ENCODE measurements at regions not wholly inside any gene's neighbourhood (a gene's known extent, or its start where the extent isn't known, plus 50 kb on each side); places are given as distances from the start of the nearest gene placed in this dataset.

DNA sequence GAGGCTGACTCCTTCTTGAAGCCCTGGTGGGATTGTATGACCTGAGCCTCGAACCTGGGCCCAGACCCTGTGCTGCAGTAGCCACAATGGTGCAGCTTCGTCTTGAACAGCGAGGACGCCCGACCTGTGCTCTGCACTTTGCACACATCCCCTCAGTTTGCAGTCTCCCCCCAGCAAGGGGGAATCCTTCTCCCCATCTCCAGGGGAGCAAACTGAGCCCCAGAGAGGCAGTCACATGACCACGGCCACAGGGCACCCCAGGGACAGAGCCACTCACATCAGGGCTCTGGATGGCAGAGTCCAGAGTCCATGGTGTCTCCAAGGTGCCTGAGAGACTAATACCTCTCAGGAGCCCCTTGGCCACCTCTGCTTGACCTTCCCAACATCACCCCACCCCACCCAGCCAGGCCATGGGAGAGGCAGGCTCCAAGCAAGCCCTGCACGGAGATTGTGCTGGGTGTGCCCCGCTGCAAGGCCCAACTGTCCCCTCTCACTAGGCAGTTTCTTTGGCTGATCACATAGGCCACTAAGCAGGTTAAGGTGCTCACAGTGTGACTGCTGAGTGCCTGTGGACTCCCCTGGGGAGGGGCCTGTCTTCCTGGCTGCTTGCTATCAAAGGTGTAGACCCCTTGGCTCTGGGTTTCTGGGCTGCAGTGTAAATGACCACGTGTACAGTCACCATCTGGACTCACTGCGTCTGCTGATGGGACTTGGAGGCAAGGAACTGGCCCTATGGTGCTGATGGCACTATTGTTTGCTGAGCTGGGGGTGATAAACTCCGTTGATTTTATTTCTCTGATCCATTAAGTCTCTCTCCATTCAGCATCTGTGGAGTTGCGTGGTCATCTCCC lies 398.1 kb downstream of the MATN1 start:
- H3K36me3 ChIP-seq (ENCODE audit: control insufficient read depth in 1 of 2, insufficient read depth in 2 of 2, low read length in 2 of 2) = no peaks in the 10 kb centered on the region
- H3K4me1 ChIP-seq (ENCODE audit: control insufficient read depth in 1 of 2, insufficient read depth in 2 of 2, low read length in 2 of 2) = no peaks in the 10 kb centered on the region
- H3K9me3 ChIP-seq (ENCODE audit: control insufficient read depth in 1 of 2, low read length in 2 of 2) = no peaks in the 10 kb centered on the region
- no peak overlapping the region for H3K27ac ChIP-seq (ENCODE audit: low read depth, low read length)
- no peaks in the 10 kb centered on the region for H3K27me3 ChIP-seq (ENCODE audit: control insufficient read depth in 1 of 2, insufficient read depth in 2 of 2, low read length in 2 of 2)
- no peak overlapping the region for H3K4me3 ChIP-seq (ENCODE audit: low read depth in 1 of 2, low read length in 2 of 2)
- H3K9ac ChIP-seq (ENCODE audit: low read depth in 1 of 2, low read length in 2 of 2) = no peak overlapping the region

DNA sequence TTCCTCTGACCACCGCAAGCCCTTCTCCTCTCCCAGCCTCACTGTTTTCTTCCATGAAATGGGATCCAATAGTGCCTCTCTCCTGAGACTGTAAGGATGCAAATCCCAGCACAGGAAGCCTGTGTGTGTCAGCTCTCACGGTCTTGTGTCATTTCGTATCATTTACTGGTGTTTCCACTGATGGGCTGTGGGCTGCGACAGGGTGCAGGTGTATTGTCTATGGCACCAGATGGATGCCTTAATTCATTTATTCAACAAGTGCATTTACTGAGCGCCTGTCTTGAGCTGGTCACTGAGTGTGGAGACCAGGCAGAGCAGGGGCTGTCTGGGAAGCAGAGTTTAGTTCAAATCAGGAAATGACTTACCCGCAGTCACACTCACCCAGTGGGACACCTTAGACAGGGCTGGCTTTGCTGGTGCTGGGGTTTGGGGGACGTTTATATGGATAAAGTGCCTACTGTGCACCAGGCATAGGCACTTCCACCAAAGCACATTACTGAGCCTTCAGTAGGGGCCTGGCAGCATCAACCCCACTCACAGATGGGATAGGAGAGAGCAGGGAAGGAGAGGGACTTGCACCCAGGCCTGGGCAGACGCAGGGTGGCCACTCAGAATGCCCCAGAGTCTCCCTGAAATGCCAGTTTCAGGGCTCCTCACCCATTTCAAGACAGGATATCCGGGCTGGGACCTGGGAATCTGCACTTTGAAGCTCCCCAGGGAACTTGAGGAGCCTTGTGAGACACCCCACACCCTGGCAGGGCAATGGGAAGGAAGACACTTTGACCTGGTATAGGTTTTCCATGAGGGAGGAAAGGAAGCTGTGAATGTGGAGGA lies 398.9 kb downstream of the MATN1 start:
- Histone ChIP-seq H3K36me3 (ENCODE audit: control insufficient read depth in 1 of 2, insufficient read depth in 2 of 2, low read length in 2 of 2) (no peaks in the 10 kb centered on the region), H3K9me3 (ENCODE audit: control insufficient read depth in 1 of 2, low read length in 2 of 2) (no peaks in the 10 kb centered on the region), H3K4me1 (ENCODE audit: control insufficient read depth in 1 of 2, insufficient read depth in 2 of 2, low read length in 2 of 2) (no peaks in the 10 kb centered on the region), H3K4me3 (ENCODE audit: low read depth in 1 of 2, low read length in 2 of 2) (no peak overlapping the region), H3K27me3 (ENCODE audit: control insufficient read depth in 1 of 2, insufficient read depth in 2 of 2, low read length in 2 of 2) (no peaks in the 10 kb centered on the region), H3K27ac (ENCODE audit: low read depth, low read length) (no peak overlapping the region), H3K9ac (ENCODE audit: low read depth in 1 of 2, low read length in 2 of 2) (no peak overlapping the region)

DNA sequence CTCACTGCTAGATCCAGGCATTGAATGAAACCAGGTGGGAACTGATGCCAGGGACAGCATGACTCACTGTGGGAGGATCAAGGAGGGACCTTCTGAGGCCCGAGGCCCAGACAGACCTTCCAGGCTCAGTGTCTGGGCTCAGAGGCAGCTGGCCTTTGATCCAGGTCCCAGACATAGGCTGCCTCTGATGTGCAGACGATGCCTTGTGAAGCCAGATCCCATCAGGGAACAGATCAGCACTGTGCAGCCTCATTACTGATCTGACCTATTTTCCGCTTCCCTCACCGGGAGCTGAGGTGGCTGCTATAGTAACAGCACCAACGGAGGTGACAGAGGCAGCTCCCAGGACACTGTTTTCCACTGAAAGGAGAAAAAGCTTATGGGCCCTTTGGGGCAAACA lies 399.5 kb downstream of the MATN1 start:
- Histone ChIP-seq H3K9ac (ENCODE audit: low read depth in 1 of 2, low read length in 2 of 2) (no peak overlapping the region), H3K9me3 (ENCODE audit: control insufficient read depth in 1 of 2, low read length in 2 of 2) (no peaks in the 10 kb centered on the region), H3K36me3 (ENCODE audit: control insufficient read depth in 1 of 2, insufficient read depth in 2 of 2, low read length in 2 of 2) (no peaks in the 10 kb centered on the region), H3K27me3 (ENCODE audit: control insufficient read depth in 1 of 2, insufficient read depth in 2 of 2, low read length in 2 of 2) (no peaks in the 10 kb centered on the region), H3K4me3 (ENCODE audit: low read depth in 1 of 2, low read length in 2 of 2) (no peak overlapping the region), H3K4me1 (ENCODE audit: control insufficient read depth in 1 of 2, insufficient read depth in 2 of 2, low read length in 2 of 2) (no peaks in the 10 kb centered on the region), H3K27ac (ENCODE audit: low read depth, low read length) (no peak overlapping the region)

DNA sequence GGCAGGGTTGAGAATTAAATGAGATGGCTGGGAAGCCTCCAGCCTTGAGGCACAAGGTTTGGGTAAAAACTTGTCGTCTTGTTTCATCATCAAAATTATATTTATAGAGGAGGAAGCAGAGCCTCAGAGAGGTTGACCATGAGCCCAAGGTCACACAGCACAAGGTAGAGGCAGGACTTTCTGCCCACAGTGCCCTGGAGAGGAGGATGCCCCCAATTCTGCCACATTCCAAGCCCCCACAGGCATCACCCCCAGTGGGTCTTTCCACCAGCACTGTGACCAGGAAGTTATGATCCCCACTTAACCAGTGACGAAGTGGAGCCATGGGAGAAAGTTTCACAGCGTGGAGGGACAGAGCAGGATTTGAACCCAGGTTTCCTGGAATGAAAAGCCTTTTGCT lies 400.0 kb downstream of the MATN1 start:
- no peak overlapping the region for H3K27ac ChIP-seq (ENCODE audit: low read depth, low read length)
- no peaks in the 10 kb centered on the region for H3K27me3 ChIP-seq (ENCODE audit: control insufficient read depth in 1 of 2, insufficient read depth in 2 of 2, low read length in 2 of 2)
- no peaks in the 10 kb centered on the region for H3K9me3 ChIP-seq (ENCODE audit: control insufficient read depth in 1 of 2, low read length in 2 of 2)
- H3K4me1 ChIP-seq (ENCODE audit: control insufficient read depth in 1 of 2, insufficient read depth in 2 of 2, low read length in 2 of 2) = no peaks in the 10 kb centered on the region
- H3K36me3 ChIP-seq (ENCODE audit: control insufficient read depth in 1 of 2, insufficient read depth in 2 of 2, low read length in 2 of 2) = no peaks in the 10 kb centered on the region
- no peak overlapping the region for H3K4me3 ChIP-seq (ENCODE audit: low read depth in 1 of 2, low read length in 2 of 2)
- H3K9ac ChIP-seq (ENCODE audit: low read depth in 1 of 2, low read length in 2 of 2) = no peak overlapping the region

DNA sequence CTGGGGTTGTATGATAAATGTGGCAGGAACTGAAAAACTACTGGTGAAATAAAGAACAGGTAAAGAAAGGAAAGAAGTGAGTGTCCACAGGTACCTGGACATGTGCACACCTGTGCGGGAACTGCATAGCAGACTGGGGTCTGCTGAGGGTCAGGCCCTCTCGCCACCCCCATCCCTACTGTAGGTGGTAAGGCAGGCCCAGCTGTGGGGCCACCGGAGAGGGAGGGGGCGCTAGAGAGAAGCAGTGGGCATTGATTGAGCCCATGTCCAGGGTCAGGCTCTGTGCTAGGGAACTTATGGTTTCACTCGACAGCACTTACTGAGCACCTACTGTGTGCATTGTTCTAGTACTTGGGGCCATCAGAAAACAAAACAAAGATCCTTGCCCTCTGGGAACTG lies 400.5 kb downstream of the MATN1 start:
- H3K4me1 ChIP-seq (ENCODE audit: control insufficient read depth in 1 of 2, insufficient read depth in 2 of 2, low read length in 2 of 2) = no peaks in the 10 kb centered on the region
- H3K9me3 ChIP-seq (ENCODE audit: control insufficient read depth in 1 of 2, low read length in 2 of 2) = no peaks in the 10 kb centered on the region
- H3K27me3 ChIP-seq (ENCODE audit: control insufficient read depth in 1 of 2, insufficient read depth in 2 of 2, low read length in 2 of 2) = no peaks in the 10 kb centered on the region
- no peak overlapping the region for H3K9ac ChIP-seq (ENCODE audit: low read depth in 1 of 2, low read length in 2 of 2)
- H3K27ac ChIP-seq (ENCODE audit: low read depth, low read length) = no peak overlapping the region
- no peak overlapping the region for H3K4me3 ChIP-seq (ENCODE audit: low read depth in 1 of 2, low read length in 2 of 2)
- H3K36me3 ChIP-seq (ENCODE audit: control insufficient read depth in 1 of 2, insufficient read depth in 2 of 2, low read length in 2 of 2) = no peaks in the 10 kb centered on the region

DNA sequence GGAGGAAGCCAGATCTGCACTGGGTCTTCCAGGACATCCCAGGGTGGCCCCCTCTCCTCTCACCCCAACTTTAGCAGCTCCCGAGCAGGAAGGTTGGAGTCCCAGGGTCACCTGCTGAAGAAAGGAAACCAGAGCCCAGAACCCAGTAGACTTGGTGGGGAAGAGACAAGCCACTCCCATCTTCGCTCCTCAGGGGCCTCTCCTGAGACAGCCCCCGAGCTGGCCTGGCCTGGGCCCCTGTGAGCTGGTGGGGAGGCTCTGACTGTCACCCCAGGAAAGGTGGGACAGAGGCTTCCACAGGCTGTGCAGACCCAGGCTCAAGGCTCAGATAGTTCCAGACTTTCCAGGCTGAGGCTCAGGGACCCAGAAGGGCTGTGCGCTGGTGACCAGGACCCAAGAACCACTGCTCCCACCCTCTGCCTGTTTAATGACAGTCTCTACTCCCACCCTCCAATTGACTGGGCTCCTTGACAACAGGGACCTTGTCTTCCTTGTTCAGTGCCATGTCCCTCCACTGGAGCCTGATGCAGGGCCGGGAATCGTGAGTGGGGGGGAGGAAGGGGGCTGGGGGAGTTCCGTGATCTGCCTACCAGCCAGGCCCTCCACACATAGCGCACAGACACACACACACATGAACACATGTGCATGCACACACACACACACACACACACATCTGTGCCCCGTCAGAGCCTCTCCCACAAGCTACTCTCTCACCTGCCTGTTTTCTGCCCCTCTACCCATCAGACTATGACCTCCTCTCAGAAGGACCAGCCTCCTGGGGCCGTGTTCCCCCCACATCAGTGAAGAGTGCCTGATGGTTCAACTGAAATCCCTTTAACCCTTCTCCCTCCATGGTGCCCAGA lies 401.2 kb downstream of the MATN1 start:
- Histone ChIP-seq H3K9me3 (ENCODE audit: control insufficient read depth in 1 of 2, low read length in 2 of 2) (no peaks in the 10 kb centered on the region), H3K9ac (ENCODE audit: low read depth in 1 of 2, low read length in 2 of 2) (no peak overlapping the region), H3K27me3 (ENCODE audit: control insufficient read depth in 1 of 2, insufficient read depth in 2 of 2, low read length in 2 of 2) (no peaks in the 10 kb centered on the region), H3K4me1 (ENCODE audit: control insufficient read depth in 1 of 2, insufficient read depth in 2 of 2, low read length in 2 of 2) (no peaks in the 10 kb centered on the region), H3K27ac (ENCODE audit: low read depth, low read length) (no peak overlapping the region), H3K4me3 (ENCODE audit: low read depth in 1 of 2, low read length in 2 of 2) (no peak overlapping the region), H3K36me3 (ENCODE audit: control insufficient read depth in 1 of 2, insufficient read depth in 2 of 2, low read length in 2 of 2) (no peaks in the 10 kb centered on the region)

DNA sequence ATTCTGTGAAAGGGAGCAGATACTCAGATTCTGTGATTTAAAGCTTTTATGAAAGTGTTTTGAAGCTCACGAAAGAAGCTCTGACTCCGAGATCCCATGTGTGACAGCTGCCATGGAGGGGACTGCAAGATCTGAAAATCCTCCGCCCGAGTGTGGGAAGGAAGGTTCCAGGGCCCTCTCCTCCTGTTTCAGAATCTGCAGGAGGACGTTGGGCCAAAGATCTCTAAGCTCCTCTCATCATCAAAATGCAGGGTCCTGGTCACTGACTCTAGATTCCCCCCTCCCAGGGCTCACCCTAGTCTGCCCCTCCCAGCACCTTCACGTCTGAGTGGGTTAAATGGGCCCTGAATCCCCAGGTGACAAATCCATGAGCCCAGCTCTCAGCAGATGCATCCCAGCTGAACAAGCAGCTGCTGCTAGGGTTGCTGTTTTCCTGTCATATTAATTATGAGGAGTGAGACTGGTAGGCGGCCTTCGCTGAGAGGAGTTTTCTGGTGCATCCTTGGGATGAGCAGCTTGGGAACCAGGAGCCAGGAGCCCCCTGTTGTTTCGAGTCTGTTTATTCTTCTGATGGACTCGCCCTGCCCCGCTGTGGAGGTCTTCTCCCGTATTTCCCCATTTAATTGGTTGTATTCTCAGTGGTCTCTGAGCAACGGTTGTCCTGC lies 402.0 kb downstream of the MATN1 start:
- Histone ChIP-seq H3K27ac (ENCODE audit: low read depth, low read length) (no peak overlapping the region), H3K27me3 (ENCODE audit: control insufficient read depth in 1 of 2, insufficient read depth in 2 of 2, low read length in 2 of 2) (no peaks in the 10 kb centered on the region), H3K36me3 (ENCODE audit: control insufficient read depth in 1 of 2, insufficient read depth in 2 of 2, low read length in 2 of 2) (no peaks in the 10 kb centered on the region), H3K9ac (ENCODE audit: low read depth in 1 of 2, low read length in 2 of 2) (no peak overlapping the region), H3K4me3 (ENCODE audit: low read depth in 1 of 2, low read length in 2 of 2) (no peak overlapping the region), H3K4me1 (ENCODE audit: control insufficient read depth in 1 of 2, insufficient read depth in 2 of 2, low read length in 2 of 2) (no peaks in the 10 kb centered on the region), H3K9me3 (ENCODE audit: control insufficient read depth in 1 of 2, low read length in 2 of 2) (no peaks in the 10 kb centered on the region)

DNA sequence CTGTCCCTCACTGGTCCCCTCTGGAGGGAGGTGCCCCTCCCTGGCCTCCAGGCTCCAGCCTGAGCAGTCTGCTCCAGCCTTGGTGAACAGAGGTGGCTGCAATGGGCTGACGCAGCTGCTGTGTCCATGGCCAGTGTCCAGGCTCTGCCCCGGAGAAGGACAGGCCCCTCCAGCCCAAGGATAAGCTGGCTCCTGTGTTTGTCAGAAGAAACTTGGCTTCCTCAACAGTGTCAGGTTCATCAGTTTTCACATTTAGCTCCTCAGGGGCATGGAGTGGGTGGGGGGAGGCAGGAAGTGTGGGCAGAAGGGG lies 402.8 kb downstream of the MATN1 start:
- H3K36me3 ChIP-seq (ENCODE audit: control insufficient read depth in 1 of 2, insufficient read depth in 2 of 2, low read length in 2 of 2) = no peaks in the 10 kb centered on the region
- H3K9ac ChIP-seq (ENCODE audit: low read depth in 1 of 2, low read length in 2 of 2) = no peak overlapping the region
- H3K27ac ChIP-seq (ENCODE audit: low read depth, low read length) = no peak overlapping the region
- no peaks in the 10 kb centered on the region for H3K9me3 ChIP-seq (ENCODE audit: control insufficient read depth in 1 of 2, low read length in 2 of 2)
- H3K4me1 ChIP-seq (ENCODE audit: control insufficient read depth in 1 of 2, insufficient read depth in 2 of 2, low read length in 2 of 2) = no peaks in the 10 kb centered on the region
- H3K4me3 ChIP-seq (ENCODE audit: low read depth in 1 of 2, low read length in 2 of 2) = no peak overlapping the region
- H3K27me3 ChIP-seq (ENCODE audit: control insufficient read depth in 1 of 2, insufficient read depth in 2 of 2, low read length in 2 of 2) = peaks cover 4 to 5% of the 10 kb centered on the region in 2 donors

DNA sequence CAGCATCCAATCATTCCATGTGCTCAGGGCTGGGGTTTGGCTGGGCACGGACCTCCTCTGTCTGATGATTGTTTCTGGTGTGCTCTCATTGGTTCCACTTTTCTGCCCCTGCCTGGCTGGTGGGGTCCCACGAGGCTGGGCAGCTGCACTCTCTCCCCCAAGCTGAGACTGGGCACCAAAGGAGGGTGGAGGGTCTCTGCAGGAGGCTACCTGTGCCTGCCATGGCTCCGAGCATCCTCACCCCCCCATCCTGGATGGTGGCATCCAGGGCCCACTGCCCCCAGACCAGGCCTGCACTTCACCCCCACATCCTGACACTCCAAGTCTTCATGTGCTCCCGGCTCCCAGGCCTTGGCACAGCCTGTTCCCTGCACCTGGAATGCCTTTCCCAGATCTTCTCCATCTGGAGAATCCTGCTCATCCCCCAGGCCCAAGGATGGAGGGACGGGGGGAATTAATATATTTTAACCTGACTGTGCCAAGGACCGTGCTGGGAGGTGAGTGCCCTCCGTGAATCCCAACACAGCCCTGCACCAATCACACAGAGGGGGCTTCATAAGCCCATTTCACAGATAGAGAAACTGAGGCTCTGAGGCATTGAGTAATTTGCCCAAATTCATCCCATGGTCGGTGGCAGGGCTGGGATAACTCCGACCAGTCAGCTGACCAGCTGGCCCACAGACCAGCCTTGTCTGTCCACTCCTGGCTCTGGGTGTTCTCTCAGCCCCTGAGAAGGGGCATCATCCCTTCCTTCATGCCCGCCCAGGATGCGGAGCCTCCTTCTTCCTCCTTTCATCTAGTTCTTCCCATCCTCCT lies 403.4 kb downstream of the MATN1 start:
- H3K36me3 ChIP-seq (ENCODE audit: control insufficient read depth in 1 of 2, insufficient read depth in 2 of 2, low read length in 2 of 2) = no peaks in the 10 kb centered on the region
- H3K27me3 ChIP-seq (ENCODE audit: control insufficient read depth in 1 of 2, insufficient read depth in 2 of 2, low read length in 2 of 2) = peaks cover 6 to 7% of the 10 kb centered on the region in 2 donors
- H3K4me3 ChIP-seq (ENCODE audit: low read depth in 1 of 2, low read length in 2 of 2) = no peak overlapping the region
- no peaks in the 10 kb centered on the region for H3K9me3 ChIP-seq (ENCODE audit: control insufficient read depth in 1 of 2, low read length in 2 of 2)
- H3K9ac ChIP-seq (ENCODE audit: low read depth in 1 of 2, low read length in 2 of 2) = no peak overlapping the region
- no peak overlapping the region for H3K27ac ChIP-seq (ENCODE audit: low read depth, low read length)
- H3K4me1 ChIP-seq (ENCODE audit: control insufficient read depth in 1 of 2, insufficient read depth in 2 of 2, low read length in 2 of 2) = no peaks in the 10 kb centered on the region

Measured in duodenal mucosa (tissue), 2 donors.